Activated CD8-positive, alpha-beta T cell treated with anti-CD3 and anti-CD28 coated beads for 36 hours (primary cell): ENCODE measurements at regions not wholly inside any gene's neighbourhood (a gene's known extent, or its start where the extent isn't known, plus 50 kb on each side); places are given as distances from the start of the nearest gene placed in this dataset.

Experiments used
- ATAC-seq: fragments of 200-7000 bp; cut with Tn5 transposase; one replicate; pipeline ENCODE4 v1.10.0; 2021; ENCODE audit warnings: mild to moderate bottlenecking, moderate library complexity
- CTCF ChIA-PET: fragments of 350-600 bp; sonication (Branson Sonifier 250); formaldehyde crosslinking; loops from one replicate; lab custom pipeline; 2021; ENCODE audit warnings: antibody characterized with exemption; lab: Charles Lee
- POLR2A ChIA-PET: fragments of 350-600 bp; sonication (Branson Sonifier 250); formaldehyde crosslinking; loops from one replicate; lab custom pipeline; 2021; ENCODE audit warnings: antibody characterized with exemption; lab: Charles Lee
- DNase-seq: peaks from one replicate; pipeline ENCODE4 v3.0.0-alpha.2; 2020
- H3K27ac Mint-ChIP-seq: one replicate; pipeline ENCODE4 v1.8.0; 2021; ENCODE audit warnings: mild to moderate bottlenecking, mixed read lengths
- H3K27me3 Mint-ChIP-seq: one replicate; pipeline ENCODE4 v1.8.0; 2021; ENCODE audit warnings: mixed read lengths
- H3K36me3 Mint-ChIP-seq: one replicate; pipeline ENCODE4 v1.8.0; 2021; ENCODE audit warnings: low read depth, mixed read lengths
- H3K4me1 Mint-ChIP-seq: one replicate; pipeline ENCODE4 v1.8.0; 2021; ENCODE audit warnings: low read depth, mixed read lengths
- H3K4me3 Mint-ChIP-seq: one replicate; pipeline ENCODE4 v1.8.0; 2021; ENCODE audit warnings: mild to moderate bottlenecking, moderate library complexity, mixed read lengths
- H3K9me3 Mint-ChIP-seq: one replicate; pipeline ENCODE4 v1.8.0; 2021; ENCODE audit warnings: mixed read lengths
- CTCF ChIP-seq: fragments of 200-600 bp; IDR thresholded peaks from one replicate; pipeline ENCODE4 v1.8.0; 2022; ENCODE audit warnings: antibody characterized with exemption, mild to moderate bottlenecking
- intact Hi-C: fragments of 100-400 bp; cut with micrococcal nuclease; formaldehyde crosslinking; loops from one replicate; pipeline ENCODE4 v1.10.0; 2022

GRCh38 chr6:164455835-164456234 lies 853.6 kb downstream of the C6orf118 start:
- ChIA-PET CTCF (no interaction called here), POLR2A (no interaction called here)
- H3K27ac Mint-ChIP-seq, result no peak overlapping the region
- ATAC-seq (no peak), DNase-seq (no peak)
- no peak overlapping the region for H3K4me3 Mint-ChIP-seq
- no peaks in the 10 kb centered on the region for H3K4me1 Mint-ChIP-seq
- peaks cover 2% of the 10 kb centered on the region for H3K9me3 Mint-ChIP-seq
- intact Hi-C loops, result no loop called here
- H3K36me3 Mint-ChIP-seq, result no peaks in the 10 kb centered on the region
- H3K27me3 Mint-ChIP-seq, result no peaks in the 10 kb centered on the region
- no peak for TF ChIP-seq CTCF

GRCh38 chr6:164453835-164454234 lies 855.6 kb downstream of the C6orf118 start:
- Mint-ChIP-seq H3K9me3 (peaks cover 5% of the 10 kb centered on the region), H3K4me3 (no peak overlapping the region), H3K27me3 (no peaks in the 10 kb centered on the region), H3K36me3 (no peaks in the 10 kb centered on the region), H3K27ac (no peak overlapping the region), H3K4me1 (no peaks in the 10 kb centered on the region)
- CTCF ChIA-PET, result no interaction called here
- TF ChIP-seq CTCF, result no peak
- intact Hi-C loops, result no loop called here
- ATAC-seq (no peak), DNase-seq (no peak)
- POLR2A ChIA-PET, result no interaction called here

- Mint-ChIP-seq H3K36me3 (no peaks in the 10 kb centered on the region), H3K27ac (no peak overlapping the region), H3K4me3 (no peak overlapping the region), H3K27me3 (no peaks in the 10 kb centered on the region), H3K4me1 (no peaks in the 10 kb centered on the region), H3K9me3 (peaks cover 13% of the 10 kb centered on the region)
- DNase-seq, result no peak
- ChIA-PET POLR2A (no interaction called here), CTCF (no interaction called here)
- TF ChIP-seq CTCF, result no peak
- no peak for ATAC-seq
- intact Hi-C loops, result no loop called here
Measured at GRCh38 chr6:164442572-164442971, 866.8 kb downstream of the C6orf118 start.

GRCh38 chr6:164439331-164439730 lies 870.1 kb downstream of the C6orf118 start:
- Mint-ChIP-seq H3K4me1 (no peaks in the 10 kb centered on the region), H3K36me3 (no peaks in the 10 kb centered on the region), H3K9me3 (peaks cover 10% of the 10 kb centered on the region), H3K4me3 (no peak overlapping the region), H3K27me3 (no peaks in the 10 kb centered on the region), H3K27ac (no peak overlapping the region)
- ChIA-PET CTCF (no interaction called here), POLR2A (no interaction called here)
- intact Hi-C loops, result no loop called here
- ATAC-seq (no peak), DNase-seq (no peak)
- no peak for TF ChIP-seq CTCF

GRCh38 chr6:164436976-164437375 lies 872.4 kb downstream of the C6orf118 start:
- ATAC-seq, result no peak
- CTCF ChIA-PET, result no interaction called here
- no peak for DNase-seq
- H3K4me3 Mint-ChIP-seq, result no peak overlapping the region
- H3K27ac Mint-ChIP-seq, result no peak overlapping the region
- no peaks in the 10 kb centered on the region for H3K36me3 Mint-ChIP-seq
- peaks cover 3% of the 10 kb centered on the region for H3K9me3 Mint-ChIP-seq
- no peaks in the 10 kb centered on the region for H3K27me3 Mint-ChIP-seq
- POLR2A ChIA-PET, result no interaction called here
- intact Hi-C loops, result no loop called here
- TF ChIP-seq CTCF, result no peak
- H3K4me1 Mint-ChIP-seq, result no peaks in the 10 kb centered on the region
